GM19324 (cell line): ENCODE measurements at regions not wholly inside any gene's neighbourhood (a gene's known extent, or its start where the extent isn't known, plus 50 kb on each side); places are given as distances from the start of the nearest gene placed in this dataset.

Experiments
- ATAC-seq: cut with Tn5 transposase; IDR thresholded peaks from one replicate; pipeline ENCODE4 v1.9.1; 2021; ENCODE audit warnings: mild to moderate bottlenecking, moderate library complexity; ENCODE audit not compliant: unreplicated experiment, low FRiP score

DNA sequence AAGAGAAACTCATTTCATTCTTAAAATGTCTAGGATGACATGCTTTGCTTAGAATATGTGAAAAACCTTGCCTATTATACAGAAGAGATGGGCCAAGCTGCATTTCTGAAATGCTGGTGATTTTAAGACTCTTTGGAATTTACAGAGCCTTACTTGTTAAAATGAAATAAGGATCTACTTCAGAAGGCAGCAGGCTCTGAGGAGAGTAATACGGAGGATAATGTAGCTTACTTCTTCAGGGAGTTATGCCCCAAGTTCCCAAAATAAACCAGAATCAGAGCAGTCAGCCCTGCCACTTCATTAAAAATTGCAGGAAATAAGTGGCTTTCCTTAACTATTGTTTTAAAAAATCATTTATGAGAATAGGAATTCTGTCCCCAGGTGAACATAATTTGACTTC, 1000.3 kb upstream of the RAG2 start:
- ATAC-seq = no peak

DNA sequence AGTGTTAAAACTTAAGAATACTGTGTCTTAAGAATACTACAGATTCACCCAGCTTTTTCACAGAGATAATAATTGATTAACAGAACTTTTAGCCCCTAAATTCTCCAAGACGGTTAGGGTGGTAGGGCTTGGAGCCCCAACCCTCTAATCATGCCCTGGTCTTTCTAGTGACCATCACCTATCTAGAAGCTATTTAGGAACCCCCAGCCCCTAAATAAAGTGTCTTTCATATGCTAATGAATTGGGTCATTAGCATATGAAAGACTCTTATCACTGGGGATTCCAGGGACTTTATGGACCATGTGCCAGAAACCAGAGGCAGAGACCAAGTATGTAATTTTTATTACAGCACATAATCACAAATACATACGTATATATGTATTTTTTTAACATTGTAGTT, 999.7 kb upstream of the RAG2 start:
- no peak for ATAC-seq

DNA sequence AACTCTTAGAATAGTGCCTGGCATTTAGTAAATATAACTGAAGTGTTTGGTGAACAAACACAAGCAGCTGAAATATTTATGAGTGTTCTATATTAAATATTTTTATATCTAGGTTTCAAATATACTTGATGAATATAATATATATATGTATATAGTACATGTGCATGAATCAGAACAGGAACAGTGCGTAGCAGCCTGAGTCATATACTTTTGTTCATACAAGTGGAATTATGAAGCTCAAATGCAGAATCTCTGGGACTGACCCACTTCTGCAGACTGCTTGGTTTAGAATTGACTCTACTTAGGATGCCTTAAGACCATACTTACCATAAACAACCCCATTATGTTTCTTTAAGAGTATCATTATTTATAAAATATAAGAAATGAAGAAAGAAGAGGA, 997.8 kb upstream of the RAG2 start:
- ATAC-seq = no peak

DNA sequence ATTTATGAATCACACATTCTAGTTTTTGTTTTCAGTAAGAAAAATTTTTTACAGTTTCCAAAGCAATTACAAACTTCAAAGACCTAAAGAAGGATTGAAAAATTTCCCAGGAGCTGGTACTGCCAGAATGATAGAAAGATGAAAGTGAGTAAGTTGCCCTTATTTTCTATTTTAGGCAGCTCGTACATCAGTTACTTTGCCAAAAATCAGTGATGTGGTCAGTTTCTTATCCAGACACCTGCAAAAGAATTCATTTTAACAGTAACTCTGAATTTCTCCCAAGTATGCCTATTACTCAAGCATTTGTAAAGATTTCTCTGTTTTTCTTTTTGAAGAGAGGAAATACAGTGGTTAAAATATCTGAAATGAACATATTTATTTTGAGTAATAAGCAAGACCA, 976.3 kb upstream of the RAG2 start:
- no peak for ATAC-seq

DNA sequence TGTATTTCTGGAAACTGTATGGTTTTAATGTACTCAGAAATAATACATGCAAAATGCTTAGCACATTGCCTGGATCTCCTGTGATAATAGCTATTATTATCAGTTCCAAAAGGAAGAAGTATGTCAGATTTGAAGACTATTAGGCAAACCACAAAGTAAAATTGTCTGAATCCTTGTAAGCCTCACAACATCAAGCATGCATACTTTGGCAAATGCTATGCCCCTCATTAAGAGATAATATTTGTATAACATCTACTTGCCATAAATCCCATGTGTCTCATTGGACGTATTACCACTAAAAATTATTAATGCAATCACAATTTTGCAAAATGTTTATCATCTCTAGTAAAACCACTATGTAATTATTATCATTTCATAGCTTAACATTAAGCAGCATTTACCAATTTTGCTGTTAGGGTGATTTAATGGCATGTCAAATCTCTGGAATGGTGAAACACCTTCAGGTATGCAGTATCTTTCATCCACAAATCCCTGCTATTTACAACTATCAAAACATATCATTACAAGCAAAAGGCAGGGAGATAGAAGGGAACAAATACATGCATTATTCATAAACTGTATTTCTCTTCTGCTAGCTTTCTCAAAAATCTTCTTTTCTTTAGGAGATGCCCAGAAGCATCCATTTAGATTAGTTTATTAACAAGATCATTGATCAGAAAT, 974.6 kb upstream of the RAG2 start:
- no peak for ATAC-seq

DNA sequence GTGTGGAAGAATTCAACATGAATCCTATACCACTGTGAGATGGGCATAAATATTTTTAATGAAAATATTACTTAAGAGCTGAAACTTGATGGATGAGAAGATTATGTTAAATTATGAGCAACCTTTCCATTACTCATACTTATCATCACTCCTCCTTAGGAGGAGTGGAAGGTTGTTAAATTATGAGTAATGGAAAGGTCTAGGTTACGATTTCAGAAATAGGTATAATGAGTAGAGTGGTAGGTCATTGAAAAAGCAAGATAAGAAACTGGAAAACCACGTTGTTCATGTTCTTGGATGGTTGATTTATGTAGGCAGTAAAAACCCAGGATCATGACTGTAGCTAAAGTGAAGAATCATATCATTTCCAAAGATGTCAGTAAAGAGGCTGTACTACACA, 973.2 kb upstream of the RAG2 start:
- ATAC-seq = no peak

DNA sequence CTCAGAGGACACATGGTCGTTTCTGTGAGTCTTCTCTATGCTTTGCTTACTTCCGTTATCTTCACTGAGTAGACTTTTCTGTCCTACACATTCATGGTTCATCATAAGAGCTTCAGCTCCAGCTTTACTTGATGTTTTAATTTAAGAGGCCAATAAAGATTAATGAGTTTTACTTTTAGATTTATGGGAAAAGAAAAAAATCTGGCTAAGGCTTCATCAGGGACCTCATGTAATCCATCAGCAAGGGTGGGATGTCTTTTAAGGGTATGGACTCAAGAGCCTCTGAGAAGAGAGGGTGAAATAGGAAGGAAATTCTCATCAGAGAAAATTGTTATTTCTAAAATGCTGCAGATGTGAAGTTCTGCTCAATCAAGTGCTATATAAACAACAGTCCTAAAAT, 963.0 kb upstream of the RAG2 start:
- no peak for ATAC-seq

DNA sequence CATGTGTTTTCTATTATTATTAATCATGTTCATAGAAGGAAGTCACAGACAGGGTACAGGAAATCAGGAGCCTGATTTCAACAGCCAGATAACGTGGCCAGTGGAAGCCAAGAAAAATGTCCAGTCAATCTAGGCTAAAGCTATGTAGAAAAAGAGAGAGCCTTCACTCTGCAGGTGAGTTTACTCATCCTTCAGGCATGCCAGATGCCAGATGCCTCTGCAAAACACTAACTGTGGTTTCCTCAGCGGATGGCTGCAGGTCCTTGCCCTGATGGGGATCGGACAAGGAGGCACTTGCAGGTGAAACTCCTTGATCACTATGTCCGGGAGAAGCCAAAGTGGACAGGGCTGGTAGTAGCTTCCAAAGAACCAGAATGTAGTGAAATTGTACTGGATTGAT, 962.3 kb upstream of the RAG2 start:
- no peak for ATAC-seq

DNA sequence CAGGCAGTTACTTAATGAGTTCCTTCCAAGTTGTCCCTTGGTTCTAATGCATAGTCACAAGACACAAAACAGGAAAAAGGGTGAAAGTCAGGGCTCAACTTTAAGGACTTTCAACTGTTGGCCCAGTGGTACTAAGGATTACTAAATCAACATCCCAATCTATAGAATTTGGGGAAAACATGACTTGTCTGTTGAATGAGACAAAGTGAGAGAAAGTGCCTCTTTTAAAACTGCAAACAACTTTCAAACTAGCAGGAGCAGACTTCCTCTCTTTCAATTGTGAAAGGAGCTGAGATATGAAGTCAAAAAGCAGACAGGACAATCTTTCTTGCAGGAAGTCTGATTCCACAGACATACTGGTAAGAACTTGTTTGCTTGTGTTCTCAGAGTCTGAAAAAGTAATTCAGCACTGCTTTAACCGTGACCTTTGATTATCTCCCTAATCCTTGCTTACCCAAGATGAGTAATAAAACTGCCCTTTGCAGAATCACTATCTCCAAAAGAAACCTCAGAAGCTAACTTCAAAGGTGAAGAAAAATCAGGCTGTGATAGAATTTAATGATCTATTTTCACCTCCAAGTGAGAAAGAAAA, 960.7 kb upstream of the RAG2 start:
- no peak for ATAC-seq

DNA sequence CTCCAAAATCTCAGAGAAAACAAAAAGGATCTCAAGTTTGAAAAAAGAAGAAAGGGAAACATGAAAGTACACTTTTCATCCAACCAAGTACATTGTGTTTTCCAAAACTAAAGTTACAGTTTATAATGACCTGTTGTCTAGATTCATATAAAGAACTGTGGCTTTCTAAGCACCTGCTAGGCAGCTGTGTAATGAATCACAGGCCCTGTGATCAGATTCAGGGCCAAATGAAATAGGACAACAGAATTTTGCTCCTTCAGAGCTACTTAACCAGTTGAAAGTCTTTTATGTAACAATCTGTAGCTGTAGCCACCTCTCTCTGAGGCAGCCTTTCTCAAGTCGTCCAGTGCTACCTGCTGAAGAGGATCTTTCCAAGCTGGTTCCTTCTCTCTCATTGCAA, 960.0 kb upstream of the RAG2 start:
- no peak for ATAC-seq

DNA sequence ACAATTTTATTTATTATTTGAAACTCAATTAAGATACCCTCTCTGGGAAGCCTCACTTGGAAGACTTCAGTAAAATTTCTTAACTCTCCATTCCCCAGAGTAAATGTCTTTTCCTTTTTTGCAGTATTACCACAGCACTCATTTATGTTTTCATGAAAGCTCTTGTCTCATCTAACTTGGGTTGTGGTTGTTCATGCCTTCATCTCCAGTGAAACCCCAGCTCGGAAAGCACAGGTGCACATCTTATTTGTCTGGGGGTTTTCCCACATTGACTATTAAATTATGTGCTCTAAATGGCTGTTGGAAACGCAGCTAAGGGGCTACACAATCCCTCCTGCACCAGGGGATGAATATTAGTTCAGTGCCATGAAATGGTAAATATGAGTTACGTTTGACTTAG, 954.2 kb upstream of the RAG2 start:
- ATAC-seq = no peak

DNA sequence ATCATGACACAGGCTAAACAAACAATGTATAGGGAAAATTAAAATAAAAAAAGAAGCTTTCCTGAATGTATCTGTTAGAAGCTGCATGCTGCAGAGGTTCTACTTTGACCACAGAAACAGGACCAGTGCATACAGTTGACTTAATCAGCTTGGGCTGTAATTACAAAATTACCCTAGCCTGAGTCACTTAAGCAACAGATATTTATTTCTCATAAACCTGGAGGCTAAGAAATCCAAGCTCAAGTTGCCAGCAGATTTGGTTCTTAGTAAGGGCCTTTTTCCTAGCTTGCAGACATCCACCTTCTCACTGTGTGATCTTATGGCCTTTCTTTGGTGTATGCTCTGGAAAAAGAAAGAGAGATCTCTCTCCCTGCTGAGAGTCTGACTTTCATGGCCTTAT, 946.5 kb upstream of the RAG2 start:
- ATAC-seq = no peak

DNA sequence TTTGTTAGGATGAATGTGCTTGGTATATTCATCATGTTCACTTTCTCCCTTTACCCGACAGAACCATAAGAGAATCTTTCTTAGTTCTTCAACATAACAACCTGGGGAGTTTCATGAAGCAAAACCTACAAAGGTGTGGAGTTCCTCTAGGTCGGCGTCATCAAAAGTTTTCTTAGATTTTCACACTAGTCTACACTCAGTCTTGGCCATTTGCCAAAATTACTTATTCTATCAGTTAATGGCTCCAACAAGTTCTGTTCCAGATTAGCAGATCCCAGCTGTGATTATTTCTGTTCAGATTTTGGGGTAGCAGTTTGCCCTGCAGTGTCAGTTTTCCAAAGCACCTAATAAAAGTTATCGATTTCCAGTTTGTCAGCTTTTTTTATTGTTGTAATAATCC, 935.8 kb upstream of the RAG2 start:
- ATAC-seq = no peak

DNA sequence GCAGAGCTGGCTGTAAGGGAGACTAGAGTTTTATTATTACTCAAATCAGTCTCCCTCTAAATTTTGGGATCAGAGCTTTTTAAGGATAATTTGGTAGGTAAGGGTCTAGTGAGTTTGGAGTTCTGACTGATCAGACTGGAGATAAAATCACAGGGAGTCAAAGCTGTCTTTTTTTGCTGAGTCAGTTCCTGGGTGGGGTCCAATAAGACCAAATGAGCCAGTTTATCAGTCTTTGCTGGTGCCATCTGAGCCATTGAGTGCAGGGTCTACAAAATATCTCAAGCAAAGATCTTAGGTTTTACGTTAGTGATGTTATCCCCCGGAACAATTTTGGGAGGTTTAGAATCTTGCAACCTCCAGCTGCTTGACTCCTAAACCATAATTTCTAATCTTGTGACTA, 935.1 kb upstream of the RAG2 start:
- no peak for ATAC-seq

DNA sequence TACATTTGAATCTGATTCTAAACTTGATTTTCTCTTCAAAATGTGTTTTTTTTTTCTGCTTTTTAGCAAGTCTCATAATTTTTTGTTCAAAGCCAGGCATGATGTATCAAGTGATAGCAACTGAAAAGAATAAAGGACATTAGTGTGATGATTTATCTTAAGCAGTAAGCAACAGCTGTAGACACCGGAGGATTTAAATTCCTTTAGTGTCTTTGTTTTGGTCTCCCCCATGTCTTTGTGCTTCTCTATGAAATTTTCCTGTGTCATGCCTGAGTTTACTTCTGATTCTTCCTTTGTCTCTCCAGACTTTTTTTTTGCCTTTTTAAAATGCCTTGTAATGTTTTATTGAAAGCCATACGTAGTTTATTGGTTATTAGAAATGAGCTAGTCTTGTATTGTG, 934.2 kb upstream of the RAG2 start:
- no peak for ATAC-seq

DNA sequence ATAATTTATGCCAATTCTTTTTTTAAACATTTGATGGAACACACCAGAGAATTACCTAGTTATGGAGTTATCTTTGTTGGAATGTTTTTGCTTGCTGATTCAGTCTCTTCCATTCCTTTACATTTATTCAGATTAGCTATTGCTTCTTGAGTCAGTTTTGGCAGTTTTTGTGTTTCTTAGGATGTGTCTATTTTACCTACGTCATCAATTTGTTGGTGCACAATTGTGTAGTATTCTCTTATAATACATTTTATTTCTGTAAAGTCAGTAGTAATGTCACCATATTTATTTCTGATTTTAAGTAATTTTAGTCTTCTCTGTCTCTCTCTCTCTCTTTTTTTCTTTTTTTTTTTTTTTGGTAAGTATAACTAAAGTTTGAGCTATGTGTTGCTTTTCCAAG, 929.5 kb upstream of the RAG2 start:
- ATAC-seq = no peak

DNA sequence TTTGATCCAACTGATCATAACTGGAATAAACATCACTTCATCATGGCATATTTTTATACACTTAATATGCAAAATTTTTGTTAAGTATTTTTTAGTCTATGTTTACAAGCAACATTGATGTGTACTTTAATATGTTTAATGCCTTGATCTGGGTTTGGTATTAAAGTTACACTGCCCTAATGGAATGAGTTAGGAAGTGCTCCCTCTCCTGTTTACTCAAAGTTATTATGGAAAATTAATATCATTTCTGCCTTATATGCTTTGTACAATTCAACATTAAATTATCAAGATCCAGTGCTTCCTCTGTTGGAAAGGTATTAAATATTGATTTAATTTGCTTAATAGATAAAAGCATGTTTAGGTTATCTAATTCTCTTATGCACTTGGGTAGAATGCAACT, 927.3 kb upstream of the RAG2 start:
- ATAC-seq = no peak

DNA sequence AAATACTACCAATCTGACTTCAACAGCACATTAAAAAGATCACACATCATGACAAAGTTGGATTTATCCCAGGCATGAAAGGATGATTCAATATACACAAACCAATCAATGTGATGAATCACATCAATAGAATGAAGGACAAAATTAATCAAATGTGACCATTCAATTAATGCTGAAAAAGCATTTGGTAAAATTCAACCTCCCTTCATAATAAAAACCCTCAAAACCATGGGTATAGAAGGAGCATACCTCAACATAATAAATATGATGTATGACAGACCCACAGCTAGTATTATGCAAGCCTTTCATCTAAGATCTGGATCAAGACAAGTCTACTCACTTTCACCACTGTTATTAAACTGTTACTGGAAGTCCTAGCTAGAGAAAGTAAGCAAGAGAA, 921.7 kb upstream of the RAG2 start:
- ATAC-seq = no peak

DNA sequence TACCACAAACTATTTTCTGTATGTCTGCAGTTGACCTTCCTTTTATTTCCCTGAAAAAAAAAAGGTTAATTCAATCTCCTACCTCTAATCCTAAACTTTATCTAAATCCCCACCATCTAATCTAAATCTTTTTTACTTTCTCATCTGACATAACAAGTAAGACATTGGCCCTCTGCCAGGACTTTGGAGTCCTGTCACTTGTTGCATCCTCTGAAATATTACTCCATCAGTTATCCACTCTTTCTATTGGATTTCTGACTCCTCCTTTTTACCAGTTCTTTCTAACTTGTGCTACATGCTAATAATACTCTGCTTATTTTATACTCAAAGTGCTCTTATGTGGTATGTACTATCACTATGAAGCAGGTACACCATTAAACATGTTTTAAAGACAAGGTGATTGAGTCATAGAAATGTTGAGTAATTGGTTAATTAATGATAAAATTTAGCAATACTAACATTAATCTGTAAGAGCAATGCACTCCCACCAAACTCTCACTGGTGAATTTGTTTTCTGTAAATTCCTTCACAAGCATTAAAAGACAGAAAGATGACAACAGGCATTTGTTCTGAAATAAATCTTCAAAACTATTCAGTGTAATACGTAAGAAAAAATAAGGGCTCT, 914.2 kb upstream of the RAG2 start:
- ATAC-seq = no peak

DNA sequence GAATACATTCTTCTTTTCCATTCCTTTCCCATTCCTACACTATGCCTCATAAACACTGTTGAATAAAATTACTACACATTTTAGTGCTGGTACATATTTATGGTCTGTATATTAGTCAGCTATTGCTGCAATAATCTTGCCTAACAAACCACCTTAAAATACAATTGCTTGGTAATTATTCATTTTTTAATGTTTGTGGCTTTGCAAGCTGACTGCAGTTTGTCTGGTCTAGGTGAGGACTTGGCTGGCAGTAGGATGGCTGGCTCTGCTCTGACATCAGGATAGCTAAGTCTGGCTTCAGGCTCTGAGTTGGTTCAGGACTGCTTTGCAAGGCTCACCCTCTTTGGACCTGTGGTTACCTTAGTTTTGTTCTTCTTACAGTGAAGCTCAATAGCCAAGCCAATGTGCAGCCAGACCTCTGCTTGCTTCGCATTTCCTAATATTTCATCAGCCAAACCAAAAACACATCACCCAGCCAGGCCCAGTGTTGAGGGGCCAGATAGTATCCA, 913.4 kb upstream of the RAG2 start:
- ATAC-seq = no peak

DNA sequence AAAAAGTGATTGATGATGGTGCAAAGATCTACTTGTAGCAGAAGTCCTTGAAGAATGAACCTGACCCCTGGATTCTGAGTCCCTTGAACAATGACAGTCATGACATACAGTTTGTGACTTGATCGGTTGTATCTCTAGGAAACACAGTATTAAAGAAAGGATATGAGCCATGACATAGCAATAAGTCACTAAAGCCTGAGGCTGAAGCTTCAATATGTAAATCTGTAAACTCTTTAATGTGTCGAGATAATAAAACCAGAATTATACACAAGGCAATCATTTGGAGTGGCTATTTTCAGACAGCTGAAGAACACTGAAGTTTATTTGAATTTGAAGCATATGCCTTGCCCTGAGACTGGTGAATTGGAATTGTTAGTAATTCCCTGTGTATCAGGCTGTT, 911.5 kb upstream of the RAG2 start:
- ATAC-seq = no peak

DNA sequence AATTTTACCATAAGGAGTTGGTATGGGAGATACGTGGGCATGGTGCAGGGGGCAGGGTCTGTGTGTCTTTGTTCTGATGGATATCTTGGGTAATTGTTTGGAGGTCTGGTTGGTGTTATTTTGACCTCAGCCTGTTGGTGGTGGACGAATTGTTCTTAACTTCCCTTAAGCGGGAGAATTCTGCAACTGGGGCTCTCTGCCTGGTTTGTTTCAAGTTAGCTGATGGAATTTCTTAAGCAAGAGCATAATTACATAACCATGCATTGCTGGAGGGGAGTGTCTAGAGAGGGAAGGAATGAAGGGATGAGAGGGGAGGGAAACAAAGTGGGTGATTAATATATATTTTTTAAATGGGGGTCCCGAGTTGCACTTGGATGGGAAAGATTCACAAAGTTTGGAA, 908.5 kb upstream of the RAG2 start:
- no peak for ATAC-seq
